Endothelial cell of umbilical vein (primary cell): ENCODE measurements at regions not wholly inside any gene's neighbourhood (a gene's known extent, or its start where the extent isn't known, plus 50 kb on each side); places are given as distances from the start of the nearest gene placed in this dataset.

Experiments used
- EZH2 ChIP-seq: IDR thresholded peaks from 2 replicates; pipeline ENCODE4 v1.6.1; 2012; ENCODE audit warnings: borderline replicate concordance, low read depth, mild to moderate bottlenecking, moderate library complexity, low read length, inconsistent platforms; ENCODE audit not compliant: severe bottlenecking
- FOS ChIP-seq: IDR thresholded peaks from 2 replicates; pipeline ENCODE4 v1.6.1; 2011; ENCODE audit warnings: mild to moderate bottlenecking, low read length, moderate library complexity, borderline replicate concordance; ENCODE audit not compliant: insufficient read depth
- GATA2 ChIP-seq: IDR thresholded peaks from 2 replicates; pipeline ENCODE4 v1.7.0; 2011; ENCODE audit warnings: low read depth, mild to moderate bottlenecking, moderate library complexity, mixed read lengths, low read length; ENCODE audit not compliant: insufficient read length, insufficient read depth
- JUN ChIP-seq: IDR thresholded peaks from 2 replicates; pipeline ENCODE4 v1.6.1; 2011; ENCODE audit warnings: borderline replicate concordance, low read depth; ENCODE audit not compliant: insufficient read length, insufficient read depth
- MAX ChIP-seq: IDR thresholded peaks from 2 replicates; pipeline ENCODE4 v1.6.1; 2011; ENCODE audit not compliant: insufficient read depth, insufficient read length
- MYC ChIP-seq: IDR thresholded peaks from one replicate; pipeline ENCODE4 v1.6.1; 2011; ENCODE audit warnings: mild to moderate bottlenecking, low read depth, low read length
- POLR2A ChIP-seq: IDR thresholded peaks from 2 replicates; pipeline ENCODE4 v1.6.1; 2012; ENCODE audit warnings: low read depth, mild to moderate bottlenecking, control low read depth, low read length
- POLR2AphosphoS5 ChIP-seq: IDR thresholded peaks from 2 replicates; pipeline ENCODE4 v1.6.1; 2012; ENCODE audit warnings: low read depth, mild to moderate bottlenecking, control low read depth, low read length, moderate library complexity; ENCODE audit not compliant: insufficient read depth
- TF ChIP-seq, protein P1 (sequence below), 2 donors: IDR thresholded peaks; 1 replicate in 1 of 2; 2 replicates in 1 of 2; pipeline ENCODE4 v1.5.1; 2011; ENCODE audit warnings: low read length in 2 of 2, mild to moderate bottlenecking in 2 of 2, moderate library complexity in 2 of 2, control low read depth in 1 of 2, inconsistent platforms in 1 of 2, low read depth in 1 of 2; ENCODE audit not compliant: insufficient read depth in 1 of 2; ENCODE audit errors: extremely low read depth in 1 of 2

- TF ChIP-seq, protein P1, sequence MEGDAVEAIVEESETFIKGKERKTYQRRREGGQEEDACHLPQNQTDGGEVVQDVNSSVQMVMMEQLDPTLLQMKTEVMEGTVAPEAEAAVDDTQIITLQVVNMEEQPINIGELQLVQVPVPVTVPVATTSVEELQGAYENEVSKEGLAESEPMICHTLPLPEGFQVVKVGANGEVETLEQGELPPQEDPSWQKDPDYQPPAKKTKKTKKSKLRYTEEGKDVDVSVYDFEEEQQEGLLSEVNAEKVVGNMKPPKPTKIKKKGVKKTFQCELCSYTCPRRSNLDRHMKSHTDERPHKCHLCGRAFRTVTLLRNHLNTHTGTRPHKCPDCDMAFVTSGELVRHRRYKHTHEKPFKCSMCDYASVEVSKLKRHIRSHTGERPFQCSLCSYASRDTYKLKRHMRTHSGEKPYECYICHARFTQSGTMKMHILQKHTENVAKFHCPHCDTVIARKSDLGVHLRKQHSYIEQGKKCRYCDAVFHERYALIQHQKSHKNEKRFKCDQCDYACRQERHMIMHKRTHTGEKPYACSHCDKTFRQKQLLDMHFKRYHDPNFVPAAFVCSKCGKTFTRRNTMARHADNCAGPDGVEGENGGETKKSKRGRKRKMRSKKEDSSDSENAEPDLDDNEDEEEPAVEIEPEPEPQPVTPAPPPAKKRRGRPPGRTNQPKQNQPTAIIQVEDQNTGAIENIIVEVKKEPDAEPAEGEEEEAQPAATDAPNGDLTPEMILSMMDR (IDR thresholded peaks at IDR 0.05; ENCODE audit: extremely low read depth in 1 of 2, insufficient read depth in 1 of 2, low read depth in 1 of 2, low read length in 2 of 2): no peak
- TF ChIP-seq POLR2A (no peak), MAX (no peak), JUN (no peak), EZH2 (no peak), GATA2 (no peak), POLR2AphosphoS5 (no peak), FOS (no peak), MYC (no peak)
These were observed 62.7 kb upstream of the RUNX3 start for GRCh38 chr1:24992761-24993211.
